ENCODE measurements at regions not wholly inside any gene's neighbourhood (a gene's known extent, or its start where the extent isn't known, plus 50 kb on each side); places are given as distances from the start of the nearest gene placed in this dataset.

DNA sequence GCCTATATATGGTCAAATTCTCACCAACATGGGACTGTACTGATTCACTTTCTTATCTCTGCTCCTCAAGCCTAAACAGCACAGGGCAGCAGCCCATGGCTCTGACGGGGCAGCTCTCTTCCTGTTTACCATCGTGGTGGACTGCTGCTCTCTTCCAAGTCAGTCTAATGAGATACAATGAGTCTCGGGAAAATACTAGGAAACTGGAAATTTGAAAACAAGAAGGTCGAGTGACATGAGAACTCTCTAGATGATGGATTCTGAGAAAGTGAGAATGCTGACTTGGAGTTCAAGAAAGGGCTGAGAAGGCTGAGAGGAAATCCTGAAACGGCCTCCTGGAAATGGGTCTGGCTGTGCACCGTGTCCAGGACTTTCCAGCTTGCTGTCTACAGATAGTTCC lies 122.8 kb upstream of the ARGLU1 start:
- TF ChIP-seq POLR2AphosphoS5 (IDR thresholded peaks at IDR 0.05; ENCODE audit: low read depth, low read length), result no peak
- no peak for TF ChIP-seq SIN3A (IDR thresholded peaks at IDR 0.05; ENCODE audit: low read depth)
- no peak for TF ChIP-seq CEBPB (IDR thresholded peaks at IDR 0.05; ENCODE audit: low read depth)
- TF ChIP-seq POLR2A (IDR thresholded peaks at IDR 0.05; ENCODE audit: borderline replicate concordance, extremely low read depth, insufficient read depth, insufficient read length), result no peak
